Suppressor macrophage treated with lipopolysaccharide for 4 hours (primary cell): ENCODE measurements at regions not wholly inside any gene's neighbourhood (a gene's known extent, or its start where the extent isn't known, plus 50 kb on each side); places are given as distances from the start of the nearest gene placed in this dataset.

ENCODE experiments used
- DNase-seq: peaks from one replicate; pipeline ENCODE4 v3.0.0-alpha.2; 2020

DNA sequence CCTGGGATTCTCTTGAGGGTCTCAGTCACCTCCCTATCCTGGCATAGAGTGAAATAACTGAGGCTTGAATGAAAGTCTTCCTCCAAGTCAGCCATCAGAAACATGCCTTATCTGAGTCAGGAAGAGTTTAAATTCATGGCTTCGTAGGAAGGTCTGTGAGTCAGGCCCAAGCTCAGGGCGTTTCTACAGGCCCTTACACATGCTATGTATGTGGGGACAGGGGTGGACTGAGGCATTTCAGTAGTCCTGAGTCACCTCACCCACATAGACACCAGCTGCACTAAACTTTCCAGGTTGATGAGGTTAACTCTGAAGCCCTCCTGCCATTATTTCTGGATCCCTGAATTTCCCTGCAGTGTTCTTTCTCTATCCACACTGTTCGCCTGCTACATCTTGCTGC lies 134.6 kb upstream of the RCN1 start:
- no peak for DNase-seq

DNA sequence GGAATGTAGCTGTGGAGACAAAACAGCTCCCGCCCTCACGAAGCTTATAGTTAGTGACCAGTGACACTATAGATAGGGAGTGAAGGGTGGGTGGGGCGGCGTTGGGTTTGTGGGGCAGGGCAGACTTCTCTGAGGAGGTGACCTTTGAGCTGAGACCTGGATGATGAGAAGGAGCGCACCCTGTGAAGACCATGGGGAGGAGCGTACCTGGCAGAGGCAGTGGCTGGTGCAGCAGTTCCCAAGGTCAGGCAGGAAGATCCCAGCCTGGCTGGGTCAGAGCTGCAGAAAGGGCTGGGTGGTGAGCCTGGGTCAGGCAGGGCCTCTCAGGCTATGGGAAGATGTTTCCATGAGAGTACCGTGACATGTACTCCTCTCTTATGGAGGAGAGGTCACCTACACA lies 135.0 kb upstream of the RCN1 start:
- DNase-seq: no peak

DNA sequence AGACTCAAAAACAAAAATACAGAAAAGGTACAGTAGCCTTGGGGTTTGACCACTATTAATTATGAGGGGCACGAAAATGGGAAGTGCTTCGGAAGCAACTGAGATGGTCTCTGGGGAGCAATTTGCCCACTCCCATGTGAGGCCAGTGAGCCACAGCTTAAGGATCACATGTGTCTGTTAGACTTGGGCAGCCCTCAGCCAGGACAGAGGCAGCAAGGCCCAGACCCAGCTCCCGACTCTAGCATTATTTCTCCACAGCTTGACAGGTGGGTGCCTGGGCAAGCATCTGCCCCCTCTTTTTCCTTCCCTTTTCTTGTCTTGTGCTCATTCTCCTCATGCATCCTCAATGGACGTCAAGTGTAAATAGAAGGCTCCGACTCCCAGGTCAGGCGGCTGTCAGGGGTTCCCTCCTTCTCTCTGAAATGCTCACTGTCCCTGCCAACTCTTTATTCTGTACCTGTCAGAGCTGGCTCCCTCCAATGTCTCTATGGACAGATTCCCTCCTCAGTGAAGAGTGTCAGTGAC lies 137.0 kb upstream of the RCN1 start:
- no peak for DNase-seq

DNA sequence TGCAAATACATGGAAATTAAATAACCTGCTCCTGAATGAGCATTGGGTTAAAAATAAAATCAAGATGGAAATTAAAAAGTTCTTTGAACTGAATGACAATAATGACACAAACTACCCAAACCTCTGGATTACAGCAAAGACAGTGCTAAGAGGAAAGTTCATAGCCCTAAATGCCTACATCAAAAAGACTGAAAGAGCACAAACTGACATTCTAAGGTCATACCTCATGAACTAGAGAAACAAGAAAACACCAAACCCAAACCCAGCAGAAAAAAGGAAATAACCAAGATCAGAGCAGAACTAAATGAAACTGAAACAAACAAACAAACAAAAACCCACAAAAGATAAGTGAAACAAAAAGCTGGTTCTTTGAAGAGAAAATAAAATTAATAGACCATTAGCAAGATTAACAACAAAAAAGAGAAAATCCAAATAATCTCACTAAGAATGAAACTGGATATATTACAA lies 138.6 kb upstream of the PAX6 start:
- DNase-seq: peak; percentile 9

DNA sequence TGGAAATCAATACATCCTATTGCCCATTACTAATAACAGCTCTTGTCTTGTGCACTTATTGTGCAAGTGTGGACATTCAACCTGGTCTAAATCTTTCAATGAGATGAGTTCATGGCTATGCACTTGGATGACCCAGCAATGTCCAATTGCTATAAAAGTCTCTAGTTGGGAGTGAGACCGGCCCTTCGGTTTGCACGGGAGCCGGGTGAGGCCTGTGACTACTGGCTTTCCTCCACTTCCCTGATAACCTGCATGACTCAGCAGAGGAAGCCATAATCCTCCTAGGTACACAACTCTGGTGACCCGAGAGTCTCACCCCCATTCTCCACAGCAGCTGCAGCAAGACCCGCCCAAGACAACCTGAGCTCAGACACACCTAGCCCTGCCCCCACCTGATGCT lies 135.9 kb upstream of the PAX6 start:
- DNase-seq: no peak

DNA sequence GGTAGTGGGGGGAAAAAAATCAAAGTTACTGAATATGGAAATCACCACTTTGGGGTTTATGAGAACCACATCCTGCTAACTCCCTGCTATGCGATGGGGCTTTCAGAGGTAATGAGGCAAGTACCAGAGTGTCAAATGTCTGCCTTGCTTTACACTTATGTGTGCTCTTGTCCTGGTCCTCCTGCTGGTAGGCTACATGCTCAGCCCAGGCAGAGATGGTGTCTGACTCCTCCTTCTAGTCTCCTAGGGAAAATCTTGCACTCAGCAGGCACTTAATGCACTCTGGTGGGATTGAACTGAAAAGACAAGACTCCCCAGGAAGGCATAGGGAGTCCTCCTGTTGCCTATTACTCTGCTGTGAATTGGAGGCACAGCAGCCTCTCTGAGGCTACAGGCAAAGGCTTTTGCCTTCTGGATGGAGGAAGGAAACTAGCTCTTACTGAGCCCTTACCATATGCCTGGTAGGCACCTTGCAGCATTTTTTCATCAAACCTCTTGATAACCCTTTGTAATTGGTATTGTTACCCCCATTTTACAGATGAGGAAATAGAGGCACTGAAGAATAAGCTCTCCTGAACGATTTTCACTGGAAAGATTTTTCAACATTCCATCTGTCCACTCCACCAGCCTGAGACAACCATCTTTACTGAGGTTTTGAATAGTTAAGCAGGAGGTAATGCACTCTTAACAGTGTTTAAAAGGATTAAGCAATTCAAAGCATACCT lies 132.1 kb upstream of the PAX6 start:
- no peak for DNase-seq

DNA sequence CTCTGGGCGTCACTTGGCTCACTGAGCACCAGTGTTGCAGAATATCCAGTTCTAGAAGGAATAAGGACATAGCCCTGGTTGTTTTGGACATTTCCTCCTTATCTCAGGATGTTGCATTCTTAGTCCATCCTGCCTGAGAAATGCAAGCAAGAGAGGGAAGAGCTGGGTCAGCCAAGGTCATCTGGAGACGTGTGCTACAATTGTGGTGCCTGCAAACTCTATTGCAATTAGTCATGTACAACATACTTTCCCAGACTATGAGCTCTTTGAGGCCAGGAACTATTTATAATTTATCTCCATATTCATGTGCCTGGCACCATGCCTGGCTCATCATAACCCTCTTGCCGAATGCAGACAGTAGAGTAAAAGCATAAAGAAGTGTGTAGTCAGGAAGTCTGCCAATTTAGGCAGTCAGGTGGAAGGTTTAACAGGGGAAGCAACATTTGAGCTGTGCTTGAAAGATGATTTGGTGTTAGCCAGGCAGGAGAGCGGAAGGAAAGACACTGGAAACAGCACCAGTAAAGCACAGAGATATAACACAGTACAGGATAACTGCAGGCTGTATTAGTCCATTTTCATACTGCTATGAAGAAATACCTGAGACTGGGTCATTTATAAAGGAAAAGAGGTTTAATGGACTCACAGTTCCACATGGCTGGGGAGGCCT lies 129.4 kb upstream of the PAX6 start:
- DNase-seq: no peak

DNA sequence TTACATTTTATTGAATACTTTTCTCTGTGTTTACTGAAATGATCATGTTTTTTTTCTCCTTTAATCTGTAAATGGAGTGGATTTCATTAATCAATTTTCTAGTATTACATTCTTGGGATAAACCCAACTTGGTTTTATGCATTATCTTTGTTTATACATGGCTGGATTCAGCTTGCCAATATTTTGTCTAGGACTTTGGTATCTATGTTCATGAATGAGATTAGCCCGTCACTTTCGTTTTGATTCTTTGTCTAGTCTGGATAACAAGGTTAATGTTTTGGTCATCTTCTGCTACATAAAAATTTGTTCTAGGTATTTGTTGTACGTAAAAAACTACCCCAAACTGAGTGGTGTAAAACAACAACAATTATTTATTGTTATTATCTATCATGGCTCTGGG lies 127.9 kb upstream of the PAX6 start:
- DNase-seq: no peak

DNA sequence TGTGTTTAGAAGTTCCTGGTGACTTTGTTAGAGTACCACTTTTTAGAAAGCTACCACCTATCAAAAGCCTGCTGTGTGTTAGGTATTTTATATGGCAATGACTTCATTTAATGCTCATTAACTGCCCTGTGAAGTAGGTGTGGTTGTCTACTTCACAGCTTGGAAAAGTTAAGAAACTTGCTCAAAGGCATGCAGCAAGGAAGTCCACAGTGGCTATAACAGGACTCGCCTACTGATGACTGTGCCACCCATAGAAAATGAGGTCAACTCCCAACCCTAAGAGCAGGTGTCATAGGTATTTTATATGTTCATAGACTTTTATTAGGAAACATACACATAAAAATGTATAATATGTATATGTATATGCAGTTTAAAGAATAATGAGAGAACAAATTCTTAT lies 125.2 kb upstream of the PAX6 start:
- DNase-seq: no peak

DNA sequence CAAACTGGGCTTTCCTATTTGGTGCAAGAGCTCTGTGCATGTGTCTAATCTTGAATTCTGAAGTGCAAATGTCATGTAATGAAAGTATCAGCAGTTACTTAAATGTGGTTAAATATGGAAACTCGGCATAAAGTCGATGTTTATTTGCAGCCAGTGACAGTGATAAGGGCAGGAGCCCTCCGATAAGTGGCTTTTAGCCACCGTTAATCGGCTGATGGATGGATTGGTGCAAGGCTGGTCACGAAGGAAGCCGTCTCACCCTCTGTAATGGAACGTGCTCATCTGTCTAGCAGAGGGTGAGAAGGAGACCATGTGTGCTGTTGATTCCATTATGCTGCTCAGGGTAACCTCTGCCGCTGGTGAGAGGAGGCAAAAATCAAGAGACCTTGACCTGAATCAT lies 121.8 kb upstream of the PAX6 start:
- DNase-seq: no peak

DNA sequence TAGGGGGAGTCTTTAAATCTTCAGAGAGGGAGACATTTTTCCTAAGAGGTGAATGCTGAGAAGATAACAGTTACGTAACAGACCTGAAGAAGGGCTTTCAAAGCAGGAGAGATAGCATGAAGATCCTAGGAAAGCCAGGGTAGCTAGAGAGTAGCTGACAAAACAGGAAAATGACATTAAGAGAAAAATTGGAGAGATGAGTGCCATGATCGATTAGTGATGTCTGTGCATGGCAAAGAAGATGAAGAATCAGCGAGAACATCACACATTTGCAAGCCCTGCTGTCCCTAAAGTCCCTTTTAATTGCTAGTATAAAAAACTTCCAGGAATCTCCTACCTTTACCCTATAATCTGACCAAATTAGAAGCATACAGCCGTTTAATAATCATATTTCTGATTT lies 116.9 kb upstream of the PAX6 start:
- no peak for DNase-seq

DNA sequence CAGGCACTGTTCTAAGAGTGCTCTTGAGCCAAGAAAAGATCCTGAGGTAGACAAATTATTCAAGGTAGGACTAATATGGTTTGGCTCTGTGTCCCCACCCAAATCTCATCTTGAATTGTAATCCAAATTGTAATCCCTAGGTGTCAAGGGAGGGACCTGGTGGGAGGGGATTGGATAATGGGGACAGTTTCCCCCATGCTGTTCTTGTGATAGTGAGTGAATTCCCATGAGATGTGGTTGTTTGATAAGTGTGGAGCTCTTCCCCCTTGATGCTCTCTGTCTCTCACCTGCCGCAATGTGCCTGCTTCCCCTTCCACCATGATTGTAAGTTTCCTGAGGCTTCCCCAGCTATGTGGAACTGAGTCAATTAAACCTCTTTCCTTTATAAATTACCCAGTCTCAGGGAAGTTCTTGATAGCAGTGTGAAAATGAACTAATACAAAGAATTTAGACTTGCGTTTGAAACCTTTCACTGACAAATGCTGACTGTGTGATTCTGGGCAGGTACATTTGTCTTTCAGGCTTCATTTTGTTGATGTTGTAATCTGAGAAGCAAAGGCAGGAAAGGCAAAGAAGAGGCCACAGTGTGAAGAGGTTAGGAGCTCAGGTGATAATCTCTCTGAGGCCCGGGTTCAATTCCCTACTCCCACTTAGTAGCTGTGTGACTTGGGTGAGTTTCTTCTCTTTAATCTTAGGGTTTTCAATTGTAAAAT lies 115.8 kb upstream of the PAX6 start:
- no peak for DNase-seq

DNA sequence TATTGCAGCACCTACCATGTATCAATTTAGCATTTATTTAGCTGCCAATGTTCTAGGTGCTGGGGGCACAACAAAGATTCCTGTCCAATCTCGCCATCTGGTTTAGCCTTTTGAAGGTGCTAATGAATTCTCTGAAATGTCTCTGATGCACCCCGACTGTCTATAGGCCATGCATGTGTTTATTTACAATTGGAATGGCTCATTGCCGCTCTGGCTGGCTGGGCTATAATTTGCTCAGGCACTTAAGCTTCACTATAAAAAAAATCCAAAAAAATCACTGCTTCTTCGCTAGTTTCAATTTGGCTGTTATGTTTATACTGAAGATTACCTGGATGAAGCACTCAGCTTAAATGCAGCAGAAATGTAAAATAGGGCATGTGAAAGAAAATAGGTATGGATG lies 115.0 kb upstream of the PAX6 start:
- DNase-seq: no peak

DNA sequence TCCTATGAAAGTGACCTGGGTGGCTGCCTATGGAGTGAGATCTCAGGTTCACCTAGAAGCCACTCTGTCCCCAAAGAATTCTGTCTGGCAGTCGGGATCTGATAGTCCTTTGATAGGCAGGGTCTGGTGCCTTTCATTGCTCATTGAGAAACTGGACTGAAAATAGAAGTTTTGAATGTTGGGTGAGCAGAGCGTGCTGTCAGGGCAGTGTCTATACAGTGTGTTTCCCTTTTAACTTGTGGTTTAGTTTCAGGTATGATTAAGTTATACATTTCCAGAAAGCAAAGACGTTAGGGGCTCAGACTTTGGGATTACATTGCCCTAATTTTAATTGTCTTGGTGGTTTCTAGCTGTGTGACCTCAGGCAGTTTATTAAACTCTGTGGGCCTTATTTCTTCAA lies 111.3 kb upstream of the PAX6 start:
- no peak for DNase-seq

DNA sequence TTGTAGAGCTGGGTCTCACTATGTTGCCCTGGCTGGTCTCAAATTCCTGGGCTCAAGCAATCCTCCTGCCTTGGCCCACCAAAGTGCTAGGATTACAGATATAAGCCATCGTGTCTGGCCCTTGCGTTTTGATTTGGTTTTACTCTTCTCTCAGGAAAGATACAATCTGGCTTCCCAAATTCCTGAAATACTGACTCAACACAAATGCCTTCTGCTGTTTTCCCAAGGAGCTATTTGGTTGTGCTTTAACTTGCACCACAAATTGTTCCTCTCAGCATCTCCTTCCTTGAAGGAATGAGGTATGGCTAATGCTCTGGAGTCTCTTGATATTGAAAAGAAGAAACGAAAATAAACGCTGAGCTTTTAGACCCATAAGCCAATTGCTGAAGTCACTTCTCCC lies 110.0 kb upstream of the PAX6 start:
- no peak for DNase-seq

DNA sequence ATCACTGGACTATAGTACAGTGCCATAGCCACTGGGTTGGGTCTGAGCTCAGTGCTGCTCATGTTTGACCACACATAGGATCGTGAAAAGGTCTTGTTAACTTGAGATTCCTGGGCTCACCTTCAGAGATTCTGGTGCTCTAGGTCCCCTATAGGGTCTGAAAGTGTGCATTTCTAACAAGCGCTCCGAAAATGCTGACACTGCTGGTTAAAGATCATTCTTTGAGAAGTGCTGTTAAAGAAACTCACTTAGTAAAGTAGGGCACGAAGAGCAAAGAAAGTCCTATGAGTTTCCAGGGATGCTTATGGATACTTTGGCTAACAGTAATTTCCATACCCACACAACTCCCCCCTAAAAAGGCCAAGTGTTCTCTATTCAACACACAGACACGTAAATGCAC lies 108.1 kb upstream of the PAX6 start:
- DNase-seq: no peak

DNA sequence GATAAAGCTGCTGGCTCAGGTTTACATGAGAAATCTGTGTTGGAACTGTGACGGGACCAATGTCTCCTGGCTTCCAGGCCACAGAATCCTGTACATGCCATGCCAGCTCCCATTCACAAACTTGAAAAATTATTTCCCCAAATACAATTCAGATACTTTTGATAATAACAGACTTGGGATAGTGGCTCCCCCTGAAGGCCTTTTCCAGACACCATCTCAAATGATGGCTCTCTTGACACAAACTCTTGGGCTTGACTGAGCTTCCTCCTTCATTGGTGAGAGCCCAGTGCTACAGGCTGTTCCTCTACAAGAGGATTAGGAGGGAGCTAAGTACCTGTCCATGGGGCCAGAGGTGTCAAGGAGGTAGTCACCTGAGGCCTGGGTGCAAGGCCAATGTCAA lies 104.7 kb upstream of the PAX6 start:
- DNase-seq: no peak

DNA sequence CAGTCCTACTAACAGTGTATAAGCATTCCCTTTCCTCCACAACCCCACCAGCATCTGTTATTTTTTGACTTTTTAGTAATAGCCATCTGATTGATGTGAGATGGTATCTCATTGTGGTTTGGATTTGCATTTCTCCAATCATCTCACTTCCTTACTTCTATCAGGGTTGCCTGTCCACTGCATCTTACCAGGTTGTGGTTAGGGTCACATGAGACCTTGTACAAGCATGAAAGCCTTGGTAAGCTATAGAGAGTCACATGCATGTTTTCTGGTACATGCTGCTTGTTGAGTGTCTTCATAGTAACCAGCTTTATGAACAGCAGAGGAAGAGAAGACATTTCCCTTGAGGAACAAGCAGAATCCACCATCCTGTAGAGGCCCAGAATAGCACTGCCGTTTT lies 102.9 kb upstream of the PAX6 start:
- DNase-seq: no peak

DNA sequence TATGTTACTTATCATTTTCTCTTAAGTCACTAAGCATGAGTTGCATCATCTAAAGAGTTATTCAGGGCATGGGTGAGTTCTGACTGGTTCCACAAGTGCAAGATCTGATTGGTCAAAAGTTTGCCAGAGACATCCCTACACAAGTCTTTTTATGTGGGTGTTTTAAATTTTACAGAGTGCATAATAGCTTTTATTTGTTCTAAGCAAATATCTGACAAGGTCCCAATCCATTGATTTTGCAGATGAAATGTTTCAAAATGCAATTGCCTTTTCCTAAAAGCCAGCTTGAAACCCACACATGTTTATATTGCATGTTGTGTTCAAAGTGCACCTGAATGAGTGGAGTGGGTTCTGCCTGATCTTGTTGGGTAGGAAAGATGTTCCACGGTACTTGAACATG lies 101.7 kb upstream of the PAX6 start:
- DNase-seq: no peak

DNA sequence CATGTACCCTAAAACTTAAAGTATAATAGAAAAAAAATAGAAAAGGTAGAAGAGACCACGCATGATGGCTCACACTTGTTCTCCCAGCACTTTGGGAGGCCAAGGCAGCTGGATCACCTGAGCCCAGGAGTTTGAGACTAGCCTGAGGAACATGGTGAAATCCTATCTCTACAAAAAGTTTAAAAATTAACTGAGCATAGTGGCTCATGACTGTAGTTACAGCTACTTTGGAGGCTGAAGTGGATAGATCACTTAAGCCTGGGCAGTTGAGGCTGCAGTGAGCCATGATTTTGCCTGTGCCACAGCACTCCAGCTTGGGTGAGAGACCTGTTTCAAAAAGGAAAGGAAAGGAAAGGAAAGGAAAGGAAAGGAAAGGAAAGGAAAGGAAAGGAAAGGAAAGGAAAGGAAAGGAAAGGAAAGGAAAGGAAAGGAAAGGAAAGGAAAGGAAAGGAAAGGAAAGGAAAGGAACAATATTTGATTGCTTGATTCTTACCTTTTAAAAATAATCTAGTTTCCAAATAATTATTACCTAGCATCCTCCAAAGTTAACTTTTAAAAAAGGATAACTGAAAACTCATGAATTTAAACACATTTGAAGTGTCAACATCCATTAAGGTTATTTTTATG lies 99.9 kb upstream of the PAX6 start:
- DNase-seq: no peak

DNA sequence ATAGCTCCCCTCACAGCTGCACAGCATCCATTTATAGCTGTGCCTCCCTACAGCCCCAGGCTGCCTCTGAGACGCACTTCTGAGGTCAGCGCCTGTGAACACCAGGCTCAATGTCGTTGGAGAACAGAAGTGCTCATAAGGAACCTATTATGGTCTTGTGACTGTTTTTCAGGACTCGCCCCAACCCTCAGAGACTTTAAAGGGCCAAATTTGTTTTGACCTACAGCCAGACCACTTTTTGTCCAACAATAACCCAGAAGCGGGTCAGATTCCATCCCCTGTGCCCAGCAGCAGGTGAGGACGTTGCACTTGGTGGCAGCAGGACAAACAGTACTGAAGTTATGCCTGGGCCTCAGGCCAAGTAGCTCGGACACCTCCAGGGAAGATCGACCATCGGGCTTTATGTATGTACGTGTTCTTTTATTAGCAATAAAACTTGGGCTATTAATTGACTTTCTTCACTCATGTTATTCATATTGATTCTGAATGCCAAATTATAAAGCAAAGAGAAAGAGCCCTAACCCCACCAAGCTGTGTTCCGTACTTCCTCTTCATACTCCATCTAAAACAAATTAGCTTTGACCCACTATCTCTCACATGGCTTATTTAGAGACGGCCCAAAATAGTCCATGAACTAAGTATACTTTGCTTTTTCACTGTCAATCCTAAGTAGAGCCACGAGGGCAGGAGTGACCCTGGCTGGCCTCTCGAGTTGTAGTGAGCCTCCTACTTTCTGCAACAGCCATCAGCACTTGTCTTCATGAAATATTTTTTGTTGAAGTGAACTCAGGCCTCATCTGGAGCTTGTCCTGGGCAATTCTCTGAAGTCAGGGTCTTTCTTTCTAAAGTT lies 92.3 kb upstream of the PAX6 start:
- no peak for DNase-seq

DNA sequence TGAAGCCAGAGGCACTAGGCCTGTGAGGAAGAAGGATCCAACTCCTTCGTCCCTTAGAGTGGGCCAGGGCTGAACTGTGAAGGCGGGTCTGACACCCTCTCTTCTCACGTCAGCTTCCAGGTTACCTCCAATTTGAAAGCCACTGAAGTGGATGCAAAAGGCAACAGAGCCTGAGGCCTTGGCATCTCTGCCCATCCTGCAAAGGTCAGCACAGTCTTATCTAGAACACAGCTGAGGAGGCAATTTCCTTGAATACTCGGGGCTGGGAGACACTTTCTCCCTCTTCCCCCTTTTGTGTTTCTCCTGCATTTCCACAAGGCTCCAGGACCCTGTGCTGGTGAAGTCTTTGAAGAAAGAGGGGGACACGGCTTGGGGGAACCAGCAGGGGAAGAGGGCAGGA lies 91.6 kb upstream of the PAX6 start:
- no peak for DNase-seq

DNA sequence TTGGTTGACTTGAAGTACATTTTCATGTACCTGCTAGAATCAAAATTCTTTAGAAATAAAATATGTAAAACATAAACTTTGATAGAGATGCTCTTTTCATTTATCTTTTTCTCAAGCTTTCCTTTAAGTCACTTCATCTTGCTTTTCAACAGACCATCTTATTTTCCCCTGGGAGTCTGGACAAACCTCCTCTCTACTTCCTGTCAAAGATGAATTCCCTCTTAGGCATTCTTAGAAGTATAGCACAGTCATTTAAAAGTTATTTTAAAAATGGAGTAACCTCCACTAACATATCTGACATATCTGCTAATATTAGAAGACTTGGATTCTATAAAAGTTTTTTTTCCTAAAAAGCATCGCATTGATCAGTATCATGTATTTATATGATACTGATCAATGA lies 84.8 kb upstream of the PAX6 start:
- DNase-seq: no peak
